ENCODE measurements at regions not wholly inside any gene's neighbourhood (a gene's known extent, or its start where the extent isn't known, plus 50 kb on each side); places are given as distances from the start of the nearest gene placed in this dataset.

DNA sequence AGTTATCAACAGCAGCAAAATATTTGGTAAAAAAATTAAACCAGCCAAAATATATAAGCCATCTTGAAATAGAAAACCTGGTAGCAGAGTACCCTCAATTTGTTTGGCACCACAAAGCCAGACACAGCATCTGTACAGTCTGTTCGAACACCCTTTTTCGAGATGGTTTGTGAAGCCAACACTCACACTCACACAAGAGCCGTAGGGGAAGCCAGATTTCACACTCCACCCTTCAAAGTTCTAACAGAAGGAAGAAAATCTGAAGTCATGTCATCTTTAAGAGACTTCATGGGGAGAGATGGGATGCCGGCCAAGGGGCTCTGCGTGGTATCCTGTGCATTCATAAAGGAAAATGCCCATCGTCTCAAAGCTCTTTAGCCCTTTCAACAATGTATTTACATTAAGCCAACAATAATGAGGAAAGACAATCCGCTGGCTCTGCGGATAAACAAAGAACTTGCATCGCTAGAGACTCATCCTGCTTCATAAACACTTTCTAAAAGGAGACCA lies 451.5 kb upstream of the CHST9 start:
- H4K20me1 ChIP-seq (ENCODE audit: insufficient read depth): no peaks in the 10 kb centered on the region
- no peak for DNase-seq
- POLR2A ChIA-PET (ENCODE audit: unreplicated experiment): no interaction called here
- no peaks in the 10 kb centered on the region for H3K27me3 ChIP-seq (ENCODE audit: insufficient read depth, low read depth)
- TF ChIP-seq, protein P1, sequence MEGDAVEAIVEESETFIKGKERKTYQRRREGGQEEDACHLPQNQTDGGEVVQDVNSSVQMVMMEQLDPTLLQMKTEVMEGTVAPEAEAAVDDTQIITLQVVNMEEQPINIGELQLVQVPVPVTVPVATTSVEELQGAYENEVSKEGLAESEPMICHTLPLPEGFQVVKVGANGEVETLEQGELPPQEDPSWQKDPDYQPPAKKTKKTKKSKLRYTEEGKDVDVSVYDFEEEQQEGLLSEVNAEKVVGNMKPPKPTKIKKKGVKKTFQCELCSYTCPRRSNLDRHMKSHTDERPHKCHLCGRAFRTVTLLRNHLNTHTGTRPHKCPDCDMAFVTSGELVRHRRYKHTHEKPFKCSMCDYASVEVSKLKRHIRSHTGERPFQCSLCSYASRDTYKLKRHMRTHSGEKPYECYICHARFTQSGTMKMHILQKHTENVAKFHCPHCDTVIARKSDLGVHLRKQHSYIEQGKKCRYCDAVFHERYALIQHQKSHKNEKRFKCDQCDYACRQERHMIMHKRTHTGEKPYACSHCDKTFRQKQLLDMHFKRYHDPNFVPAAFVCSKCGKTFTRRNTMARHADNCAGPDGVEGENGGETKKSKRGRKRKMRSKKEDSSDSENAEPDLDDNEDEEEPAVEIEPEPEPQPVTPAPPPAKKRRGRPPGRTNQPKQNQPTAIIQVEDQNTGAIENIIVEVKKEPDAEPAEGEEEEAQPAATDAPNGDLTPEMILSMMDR (conservative IDR thresholded peaks at IDR 0.05): no peak
- no peak for TF ChIP-seq EZH2 (IDR thresholded peaks at IDR 0.05; ENCODE audit: low read depth)
- H3K4me2 ChIP-seq: no peak overlapping the region
- no peaks in the 10 kb centered on the region for H3K9me3 ChIP-seq (ENCODE audit: insufficient read depth, low read depth)
- no peak overlapping the region for H3K27ac ChIP-seq
- H2AFZ ChIP-seq: no peak overlapping the region
- no peaks in the 10 kb centered on the region for H3K9me2 ChIP-seq (ENCODE audit: insufficient read depth)
- no peaks in the 10 kb centered on the region for H3K79me2 ChIP-seq (ENCODE audit: low read depth)
- CTCF ChIA-PET: no interaction called here
- intact Hi-C loops (cut with micrococcal nuclease; ENCODE audit: unreplicated experiment): no loop called here
- H3K4me3 ChIP-seq: no peak overlapping the region
- H3F3A ChIP-seq (ENCODE audit: insufficient read depth, low read depth): no peaks in the 10 kb centered on the region
- no TSS peak for BruUV-seq (replicated peaks)
- no peaks in the 10 kb centered on the region for H3K36me3 ChIP-seq (ENCODE audit: low read depth)
- no peaks in the 10 kb centered on the region for H3K4me1 ChIP-seq (replicated peaks; ENCODE audit: insufficient read depth)

- no peaks in the 10 kb centered on the region for H4K20me1 ChIP-seq (ENCODE audit: insufficient read depth)
- no peak overlapping the region for H3K27ac ChIP-seq
- ChIA-PET POLR2A (ENCODE audit: unreplicated experiment) (no interaction called here), CTCF (no interaction called here)
- H3F3A ChIP-seq (ENCODE audit: insufficient read depth, low read depth): no peaks in the 10 kb centered on the region
- no peaks in the 10 kb centered on the region for H3K9me3 ChIP-seq (ENCODE audit: insufficient read depth, low read depth)
- H3K79me2 ChIP-seq (ENCODE audit: low read depth): no peaks in the 10 kb centered on the region
- no peaks in the 10 kb centered on the region for H3K27me3 ChIP-seq (ENCODE audit: insufficient read depth, low read depth)
- no peak overlapping the region for H2AFZ ChIP-seq
- no peak overlapping the region for H3K4me3 ChIP-seq
- intact Hi-C loops (cut with micrococcal nuclease; ENCODE audit: unreplicated experiment): no loop called here
- H3K4me2 ChIP-seq: no peak overlapping the region
- DNase-seq: no peak
- no TSS peak for BruUV-seq (replicated peaks)
- H3K36me3 ChIP-seq (ENCODE audit: low read depth): no peaks in the 10 kb centered on the region
- TF ChIP-seq EZH2 (IDR thresholded peaks at IDR 0.05; ENCODE audit: low read depth): no peak
- TF ChIP-seq, protein P1 (conservative IDR thresholded peaks at IDR 0.05): no peak
- no peaks in the 10 kb centered on the region for H3K9me2 ChIP-seq (ENCODE audit: insufficient read depth)
- no peaks in the 10 kb centered on the region for H3K4me1 ChIP-seq (replicated peaks; ENCODE audit: insufficient read depth)
Measured at GRCh38 chr18:27632706-27633105, 447.6 kb upstream of the CHST9 start.

- POLR2A ChIA-PET (ENCODE audit: unreplicated experiment): no interaction called here
- H3K9me3 ChIP-seq (ENCODE audit: insufficient read depth, low read depth): no peaks in the 10 kb centered on the region
- no peaks in the 10 kb centered on the region for H3K79me2 ChIP-seq (ENCODE audit: low read depth)
- no peaks in the 10 kb centered on the region for H3K27me3 ChIP-seq (ENCODE audit: insufficient read depth, low read depth)
- CTCF ChIA-PET: no interaction called here
- H3K4me2 ChIP-seq: no peak overlapping the region
- no peaks in the 10 kb centered on the region for H3K36me3 ChIP-seq (ENCODE audit: low read depth)
- H3K27ac ChIP-seq: no peak overlapping the region
- H3K9me2 ChIP-seq (ENCODE audit: insufficient read depth): no peaks in the 10 kb centered on the region
- no peak for TF ChIP-seq EZH2 (IDR thresholded peaks at IDR 0.05; ENCODE audit: low read depth)
- TF ChIP-seq, protein P1 (conservative IDR thresholded peaks at IDR 0.05): no peak
- H3K4me1 ChIP-seq (replicated peaks; ENCODE audit: insufficient read depth): no peaks in the 10 kb centered on the region
- no peak overlapping the region for H3K4me3 ChIP-seq
- intact Hi-C loops (cut with micrococcal nuclease; ENCODE audit: unreplicated experiment): no loop called here
- H3F3A ChIP-seq (ENCODE audit: insufficient read depth, low read depth): no peaks in the 10 kb centered on the region
- DNase-seq: no peak
- no peak overlapping the region for H2AFZ ChIP-seq
- BruUV-seq (replicated peaks): no TSS peak
- no peaks in the 10 kb centered on the region for H4K20me1 ChIP-seq (ENCODE audit: insufficient read depth)
Measured at GRCh38 chr18:27627927-27628326, 442.8 kb upstream of the CHST9 start.

All from PC-9 (cell line).